ENCODE measurements at regions not wholly inside any gene's neighbourhood (a gene's known extent, or its start where the extent isn't known, plus 50 kb on each side); places are given as distances from the start of the nearest gene placed in this dataset.

GRCh38 chr4:30600246-30601017, 119.7 kb upstream of the PCDH7 start:
- Histone ChIP-seq H2AFZ (no peak overlapping the region), H3F3A (ENCODE audit: insufficient read depth) (no peaks in the 10 kb centered on the region), H3K4me2 (ENCODE audit: unreplicated experiment) (no peak overlapping the region), H3K36me3 (ENCODE audit: low read depth) (no peaks in the 10 kb centered on the region), H4K20me1 (ENCODE audit: insufficient read depth) (no peaks in the 10 kb centered on the region), H3K27ac (no peak overlapping the region), H3K79me2 (ENCODE audit: insufficient read depth) (no peaks in the 10 kb centered on the region), H3K9me3 (ENCODE audit: low read depth) (no peaks in the 10 kb centered on the region), H3K9me2 (ENCODE audit: insufficient read depth) (0 out of 2 replicates have a peak, but pooled peaks cover 4% of the 10 kb centered on the region), H3K4me1 (ENCODE audit: insufficient read depth) (no peaks in the 10 kb centered on the region), H3K4me3 (no peak overlapping the region), H3K9ac (no peak overlapping the region), H3K27me3 (replicated peaks; ENCODE audit: insufficient read depth) (no peaks in the 10 kb centered on the region)
- in situ Hi-C loops (cut with MboI) = no loop called here
- DNase-seq = peak; percentile 9
- WGBS, 2 experiments (ENCODE audit: low coverage in 1 of 2, low lambda C conversion rate in 2 of 2, missing lambda C conversion rate in 2 of 2) = 12 to 18% methylated on average over 5 of the region's 5 CpGs
- TF ChIP-seq EZH2phosphoT487 (IDR thresholded peaks at IDR 0.05; ENCODE audit: insufficient read depth, low read depth) = no peak
- TF ChIP-seq EZH2 (IDR thresholded peaks at IDR 0.05; ENCODE audit: insufficient read depth, poor library complexity, severe bottlenecking) = no peak

GRCh38 chr4:30601070-30601865, 118.9 kb upstream of the PCDH7 start:
- Histone ChIP-seq H2AFZ (no peak overlapping the region), H4K20me1 (ENCODE audit: insufficient read depth) (no peaks in the 10 kb centered on the region), H3K79me2 (ENCODE audit: insufficient read depth) (no peaks in the 10 kb centered on the region), H3K4me1 (ENCODE audit: insufficient read depth) (no peaks in the 10 kb centered on the region), H3K4me3 (no peak overlapping the region), H3F3A (ENCODE audit: insufficient read depth) (no peaks in the 10 kb centered on the region), H3K27me3 (replicated peaks; ENCODE audit: insufficient read depth) (no peaks in the 10 kb centered on the region), H3K9ac (no peak overlapping the region), H3K9me2 (ENCODE audit: insufficient read depth) (0 out of 2 replicates have a peak, but pooled peaks cover 1% of the 10 kb centered on the region), H3K9me3 (ENCODE audit: low read depth) (no peaks in the 10 kb centered on the region), H3K27ac (no peak overlapping the region), H3K4me2 (ENCODE audit: unreplicated experiment) (no peak overlapping the region), H3K36me3 (ENCODE audit: low read depth) (no peaks in the 10 kb centered on the region)
- no peak for TF ChIP-seq EZH2 (IDR thresholded peaks at IDR 0.05; ENCODE audit: insufficient read depth, poor library complexity, severe bottlenecking)
- no peak for TF ChIP-seq EZH2phosphoT487 (IDR thresholded peaks at IDR 0.05; ENCODE audit: insufficient read depth, low read depth)
- no peak for DNase-seq
- in situ Hi-C loops (cut with MboI) = no loop called here
- 11 to 14% methylated on average over 3 of the region's 3 CpGs for WGBS, 2 experiments (ENCODE audit: low coverage in 1 of 2, low lambda C conversion rate in 2 of 2, missing lambda C conversion rate in 2 of 2)

- in situ Hi-C loops (cut with MboI) = no loop called here
These were observed 114.5 kb upstream of the PCDH7 start for GRCh38 chr4:30605616-30606190.

GRCh38 chr4:30610361-30610760, 109.8 kb upstream of the PCDH7 start:
- DNase-seq = no peak
- Histone ChIP-seq H2AFZ (no peak overlapping the region), H3K4me3 (no peak overlapping the region), H3K9me3 (ENCODE audit: low read depth) (no peaks in the 10 kb centered on the region), H3K9ac (no peak overlapping the region), H3F3A (ENCODE audit: insufficient read depth) (no peaks in the 10 kb centered on the region), H3K27me3 (replicated peaks; ENCODE audit: insufficient read depth) (no peaks in the 10 kb centered on the region), H3K36me3 (ENCODE audit: low read depth) (no peaks in the 10 kb centered on the region), H3K4me2 (ENCODE audit: unreplicated experiment) (no peak overlapping the region), H3K79me2 (ENCODE audit: insufficient read depth) (no peaks in the 10 kb centered on the region), H3K4me1 (ENCODE audit: insufficient read depth) (no peaks in the 10 kb centered on the region), H3K9me2 (ENCODE audit: insufficient read depth) (no peaks in the 10 kb centered on the region), H3K27ac (no peak overlapping the region), H4K20me1 (ENCODE audit: insufficient read depth) (no peaks in the 10 kb centered on the region)
- 0 to 6% methylated on average over 1 of the region's 1 CpG for WGBS, 2 experiments (ENCODE audit: low coverage in 1 of 2, low lambda C conversion rate in 2 of 2, missing lambda C conversion rate in 2 of 2)
- in situ Hi-C loops (cut with MboI) = no loop called here
- no peak for TF ChIP-seq EZH2 (IDR thresholded peaks at IDR 0.05; ENCODE audit: insufficient read depth, poor library complexity, severe bottlenecking)
- TF ChIP-seq EZH2phosphoT487 (IDR thresholded peaks at IDR 0.05; ENCODE audit: insufficient read depth, low read depth) = no peak

More at GRCh38 chr4:30605616-30606190, 114.5 kb upstream of the PCDH7 start:
- H4K20me1 ChIP-seq (ENCODE audit: insufficient read depth) = no peaks in the 10 kb centered on the region
- no peaks in the 10 kb centered on the region for H3K9me3 ChIP-seq (ENCODE audit: low read depth)
- no peaks in the 10 kb centered on the region for H3K27me3 ChIP-seq (replicated peaks; ENCODE audit: insufficient read depth)
- H3F3A ChIP-seq (ENCODE audit: insufficient read depth) = no peaks in the 10 kb centered on the region
- no peaks in the 10 kb centered on the region for H3K4me1 ChIP-seq (ENCODE audit: insufficient read depth)
- TF ChIP-seq EZH2phosphoT487 (IDR thresholded peaks at IDR 0.05; ENCODE audit: insufficient read depth, low read depth) = no peak
- no peak for TF ChIP-seq EZH2 (IDR thresholded peaks at IDR 0.05; ENCODE audit: insufficient read depth, poor library complexity, severe bottlenecking)
- no peak overlapping the region for H2AFZ ChIP-seq
- no peaks in the 10 kb centered on the region for H3K79me2 ChIP-seq (ENCODE audit: insufficient read depth)
- no peak for DNase-seq
- H3K4me2 ChIP-seq (ENCODE audit: unreplicated experiment) = no peak overlapping the region
- no peak overlapping the region for H3K27ac ChIP-seq
- no peaks in the 10 kb centered on the region for H3K9me2 ChIP-seq (ENCODE audit: insufficient read depth)
- H3K4me3 ChIP-seq = no peak overlapping the region
- no peak overlapping the region for H3K9ac ChIP-seq
- H3K36me3 ChIP-seq (ENCODE audit: low read depth) = no peaks in the 10 kb centered on the region
